ENCODE measurements at regions not wholly inside any gene's neighbourhood (a gene's known extent, or its start where the extent isn't known, plus 50 kb on each side); places are given as distances from the start of the nearest gene placed in this dataset.

GRCh38 chr4:127236889-127237288, 395.9 kb upstream of the INTU start:
- H2AFZ ChIP-seq (ENCODE audit: low read depth, low read length) = no peak overlapping the region
- H3K27ac ChIP-seq (ENCODE audit: low read length) = no peak overlapping the region
- H3K4me3 ChIP-seq (ENCODE audit: low read depth in 1 of 2, low read length in 2 of 2) = no peak overlapping the region
- H3K9ac ChIP-seq (ENCODE audit: low read depth, low read length) = no peak overlapping the region
- no peaks in the 10 kb centered on the region for H4K20me1 ChIP-seq (ENCODE audit: insufficient read depth, low read length)
- no peak overlapping the region for H3K4me2 ChIP-seq (ENCODE audit: insufficient read depth, low read length)
- no peaks in the 10 kb centered on the region for H3K79me2 ChIP-seq (ENCODE audit: insufficient read depth, low read length)
- no peak for DNase-seq
- no peaks in the 10 kb centered on the region for H3K27me3 ChIP-seq (ENCODE audit: insufficient read depth, low read length, poor library complexity)
- TF ChIP-seq EZH2 (IDR thresholded peaks at IDR 0.05; ENCODE audit: borderline replicate concordance, low read depth, low read length, severe bottlenecking) (no peak), CTCF (IDR thresholded peaks at IDR 0.05; ENCODE audit: borderline replicate concordance, extremely low read depth, low read length, poor library complexity, severe bottlenecking) (no peak)
- ATAC-seq (ENCODE audit: insufficient read depth, low read depth) = no peak
- no peaks in the 10 kb centered on the region for H3K4me1 ChIP-seq (ENCODE audit: insufficient read depth, low read length)
- no peaks in the 10 kb centered on the region for H3K9me3 ChIP-seq (ENCODE audit: insufficient read depth, low read length, severe bottlenecking)
- H3K36me3 ChIP-seq (ENCODE audit: insufficient read depth, low read length) = no peaks in the 10 kb centered on the region

GRCh38 chr4:127237581-127237980, 395.2 kb upstream of the INTU start:
- Histone ChIP-seq H4K20me1 (ENCODE audit: insufficient read depth, low read length) (no peaks in the 10 kb centered on the region), H3K27ac (ENCODE audit: low read length) (no peak overlapping the region), H3K79me2 (ENCODE audit: insufficient read depth, low read length) (no peaks in the 10 kb centered on the region), H3K36me3 (ENCODE audit: insufficient read depth, low read length) (no peaks in the 10 kb centered on the region), H3K4me3 (ENCODE audit: low read depth in 1 of 2, low read length in 2 of 2) (no peak overlapping the region), H2AFZ (ENCODE audit: low read depth, low read length) (no peak overlapping the region), H3K9me3 (ENCODE audit: insufficient read depth, low read length, severe bottlenecking) (no peaks in the 10 kb centered on the region), H3K4me1 (ENCODE audit: insufficient read depth, low read length) (no peaks in the 10 kb centered on the region), H3K9ac (ENCODE audit: low read depth, low read length) (no peak overlapping the region), H3K27me3 (ENCODE audit: insufficient read depth, low read length, poor library complexity) (no peaks in the 10 kb centered on the region), H3K4me2 (ENCODE audit: insufficient read depth, low read length) (no peak overlapping the region)
- ATAC-seq (ENCODE audit: insufficient read depth, low read depth) (no peak), DNase-seq (no peak)
- TF ChIP-seq CTCF (IDR thresholded peaks at IDR 0.05; ENCODE audit: borderline replicate concordance, extremely low read depth, low read length, poor library complexity, severe bottlenecking) (no peak), EZH2 (IDR thresholded peaks at IDR 0.05; ENCODE audit: borderline replicate concordance, low read depth, low read length, severe bottlenecking) (no peak)

- no peak overlapping the region for H3K9ac ChIP-seq (ENCODE audit: low read depth, low read length)
- H3K4me2 ChIP-seq (ENCODE audit: insufficient read depth, low read length) = no peak overlapping the region
- no peaks in the 10 kb centered on the region for H3K79me2 ChIP-seq (ENCODE audit: insufficient read depth, low read length)
- H4K20me1 ChIP-seq (ENCODE audit: insufficient read depth, low read length) = no peaks in the 10 kb centered on the region
- H3K27me3 ChIP-seq (ENCODE audit: insufficient read depth, low read length, poor library complexity) = no peaks in the 10 kb centered on the region
- TF ChIP-seq CTCF (IDR thresholded peaks at IDR 0.05; ENCODE audit: borderline replicate concordance, extremely low read depth, low read length, poor library complexity, severe bottlenecking) (no peak), EZH2 (IDR thresholded peaks at IDR 0.05; ENCODE audit: borderline replicate concordance, low read depth, low read length, severe bottlenecking) (no peak)
- DNase-seq = no peak
- H3K36me3 ChIP-seq (ENCODE audit: insufficient read depth, low read length) = no peaks in the 10 kb centered on the region
- H3K27ac ChIP-seq (ENCODE audit: low read length) = no peak overlapping the region
- no peaks in the 10 kb centered on the region for H3K9me3 ChIP-seq (ENCODE audit: insufficient read depth, low read length, severe bottlenecking)
- no peak for ATAC-seq (ENCODE audit: insufficient read depth, low read depth)
- no peaks in the 10 kb centered on the region for H3K4me1 ChIP-seq (ENCODE audit: insufficient read depth, low read length)
- no peak overlapping the region for H2AFZ ChIP-seq (ENCODE audit: low read depth, low read length)
- no peak overlapping the region for H3K4me3 ChIP-seq (ENCODE audit: low read depth in 1 of 2, low read length in 2 of 2)
Measured at GRCh38 chr4:127238956-127239475, 393.7 kb upstream of the INTU start.
